K562 (cell line): ENCODE measurements at regions not wholly inside any gene's neighbourhood (a gene's known extent, or its start where the extent isn't known, plus 50 kb on each side); places are given as distances from the start of the nearest gene placed in this dataset.

Source experiments
- ATAC-seq: fragments of 200-7000 bp; cut with Tn5 transposase; 3 replicates; pipeline ENCODE4 v1.9.1; 2020; ENCODE audit warnings: moderate library complexity
- BruUV-seq: library from RNA; stranded (reverse); fragments of 400-500 nt; replicated peaks from 2 replicates; lab custom pipeline; 2021; lab: Mats Ljungman, UMichigan
- CTCF ChIA-PET: fragments of 300-600 bp; formaldehyde crosslinking; extraction: SDS; loops from one replicate; lab custom pipeline; 2021; ENCODE audit warnings: low intra/inter-chr PET ratio; lab: Yijun Ruan, JAX
- POLR2A ChIA-PET: fragments of 300-600, 350-650 bp; sonication (Branson Sonifier 250); formaldehyde crosslinking; extraction: SDS; loops from one replicate; lab custom pipeline; 2021; ENCODE audit warnings: antibody characterized with exemption, inconsistent platforms; lab: Yijun Ruan, JAX
- DNase-seq, 4 experiments: peaks; one replicate each; pipeline versions ENCODE4 v3.0.0 to v3.0.0-alpha.2; 2011 to 2018; ENCODE audit warnings: low spot score in 3 of 4, mixed read lengths in 3 of 4; ENCODE audit errors: extremely low read depth in 1 of 4
- FAIRE-seq: peaks from 2 replicates; lab custom pipeline; 2011; peaks lifted over from hg19 to GRCh38; lab: Jason Lieb, UNC
- H2AFZ ChIP-seq: 2 replicates; pipeline ENCODE4 v1.6.0; 2011; ENCODE audit warnings: low read depth, low read length, control low read depth, inconsistent platforms
- H3K27ac ChIP-seq: fragments of 200-600 bp; 3 replicates; pipeline ENCODE4 v1.8.0; 2011; ENCODE audit warnings: low read depth, mild to moderate bottlenecking, control low read depth, inconsistent platforms, low read length, moderate library complexity, mixed read lengths; ENCODE audit errors: extremely low read depth
- H3K27me3 ChIP-seq, 2 experiments: fragments of 300-600 bp in 1 of 2; 2 replicates in 1 of 2; 3 replicates in 1 of 2; pipeline versions ENCODE4 v1.6.0 to v1.8.0; 2011; ENCODE audit warnings: inconsistent platforms in 2 of 2, low read length in 2 of 2, mild to moderate bottlenecking in 1 of 2, mixed read lengths in 1 of 2, moderate library complexity in 1 of 2; ENCODE audit not compliant: control insufficient read depth in 2 of 2, insufficient read depth in 2 of 2
- H3K36me3 ChIP-seq: fragments of 300-600 bp; 3 replicates; pipeline ENCODE4 v1.8.0; 2011; ENCODE audit warnings: mild to moderate bottlenecking, low read length, inconsistent platforms; ENCODE audit not compliant: control insufficient read depth, insufficient read depth
- H3K4me1 ChIP-seq, 2 experiments: fragments of 200-600 bp in 1 of 2; replicated peaks in 1 of 2; 2 replicates in 1 of 2; 3 replicates in 1 of 2; pipeline versions ENCODE4 v1.5.1 to v1.8.0; 2011; ENCODE audit warnings: inconsistent platforms in 2 of 2, low read length in 2 of 2, mild to moderate bottlenecking in 1 of 2, mixed read lengths in 1 of 2, moderate library complexity in 1 of 2; ENCODE audit not compliant: control insufficient read depth in 2 of 2, insufficient read depth in 2 of 2
- H3K4me2 ChIP-seq: 2 replicates; pipeline ENCODE4 v1.6.1; 2011; ENCODE audit warnings: low read length, control low read depth, inconsistent platforms, mixed read lengths; ENCODE audit not compliant: insufficient read depth
- H3K4me3 ChIP-seq: fragments of 200-600 bp; sonication (generic), shearing (Covaris generic); 2 replicates; pipeline ENCODE4 v1.5.1; 2016; ENCODE audit warnings: control low read depth, inconsistent platforms
- H3K79me2 ChIP-seq: fragments of 200-600 bp; 3 replicates; pipeline ENCODE4 v1.8.0; 2011; ENCODE audit warnings: low read length, inconsistent platforms; ENCODE audit not compliant: control insufficient read depth, insufficient read depth
- H3K9ac ChIP-seq, 2 experiments: 2 replicates each; pipeline versions ENCODE4 v1.6.0 to v1.6.1; 2011; ENCODE audit warnings: low read depth in 2 of 2, low read length in 2 of 2, control low read depth in 1 of 2, inconsistent platforms in 1 of 2, mild to moderate bottlenecking in 1 of 2, mixed read lengths in 1 of 2; ENCODE audit not compliant: insufficient read depth in 1 of 2
- H3K9me1 ChIP-seq: one replicate; pipeline ENCODE4 v1.6.0; 2011; ENCODE audit warnings: inconsistent platforms, mild to moderate bottlenecking, low read length, moderate library complexity; ENCODE audit not compliant: control insufficient read depth, insufficient read depth
- H3K9me3 ChIP-seq: replicated peaks from 2 replicates; pipeline ENCODE4 v1.5.1; 2011; ENCODE audit warnings: low read depth, low read length, inconsistent platforms; ENCODE audit not compliant: control insufficient read depth, insufficient read depth
- H4K20me1 ChIP-seq: replicated peaks from 2 replicates; pipeline ENCODE4 v1.6.1; 2011; ENCODE audit warnings: low read length, inconsistent platforms, mixed read lengths; ENCODE audit not compliant: control insufficient read depth, insufficient read depth
- CBX1 ChIP-seq: sonication (generic); IDR thresholded peaks from 2 replicates; pipeline ENCODE4 v1.6.1; 2016; ENCODE audit warnings: antibody characterized with exemption, low read depth, mild to moderate bottlenecking
- EHMT2 ChIP-seq: fragments of 450-650 bp; IDR thresholded peaks from 2 replicates; pipeline ENCODE4 v1.6.1; 2018; ENCODE audit warnings: antibody characterized with exemption
- FOXA3 ChIP-seq, 2 experiments: fragments of 450-650 bp in 1 of 2; sonication (generic) in 1 of 2; formaldehyde crosslinking; IDR thresholded peaks in 1 of 2; conservative IDR thresholded peaks in 1 of 2; 2 replicates each; pipeline versions ENCODE4 v1.4.0 to v1.8.0; 2020 to 2022; ENCODE audit warnings: mild to moderate bottlenecking in 2 of 2, missing genetic modification reagents in 1 of 2
- NONO ChIP-seq, 2 experiments: fragments of 200-400 bp in 1 of 2; fragments of 450-650 bp in 1 of 2; formaldehyde crosslinking in 1 of 2; IDR thresholded peaks; 2 replicates each; pipeline ENCODE4 v1.6.1; 2017; ENCODE audit warnings: low read depth in 2 of 2, mild to moderate bottlenecking in 2 of 2, moderate library complexity in 2 of 2, low read length in 1 of 2
- PTTG1 ChIP-seq: fragments of 450-650 bp; IDR thresholded peaks from 2 replicates; pipeline ENCODE4 v1.6.1; 2016; ENCODE audit warnings: low read depth, mild to moderate bottlenecking, missing genetic modification characterization, missing compliant biosample characterization
- ZNF197 ChIP-seq: fragments of 200-800 bp; sonication (Bioruptor generic); IDR thresholded peaks from 2 replicates; pipeline ENCODE4 v1.6.1; 2016; ENCODE audit warnings: low read depth, missing genetic modification characterization, missing compliant biosample characterization
- WGBS: fragments of 100-300 bp; shearing (Covaris generic); methylation state at CpG from one replicate; pipeline ENCODE4 v1.1.6; 2016; ENCODE audit warnings: low coverage, mixed read lengths; ENCODE audit not compliant: insufficient coverage; ENCODE audit errors: missing lambda C conversion rate; 5-methylcytosine and 5-hydroxymethylcytosine counted together
- in situ Hi-C: fragments of 300-500 bp; cut with MboI; formaldehyde crosslinking; loops from 4 replicates; pipeline ENCODE4 v1.15.0; 2018; ENCODE audit warnings: inconsistent platforms, mixed read lengths
- intact Hi-C: fragments of 100-400 bp; cut with micrococcal nuclease; formaldehyde crosslinking; loops from 2 replicates; pipeline ENCODE4 v1.14.2; 2022
- TF ChIP-seq, protein P1 (sequence below): fragments of 250-450 bp; sonication (Bioruptor Pico); IDR thresholded peaks from 2 replicates; pipeline ENCODE4 v1.5.0; 2020; ENCODE audit warnings: mild to moderate bottlenecking

DNA sequence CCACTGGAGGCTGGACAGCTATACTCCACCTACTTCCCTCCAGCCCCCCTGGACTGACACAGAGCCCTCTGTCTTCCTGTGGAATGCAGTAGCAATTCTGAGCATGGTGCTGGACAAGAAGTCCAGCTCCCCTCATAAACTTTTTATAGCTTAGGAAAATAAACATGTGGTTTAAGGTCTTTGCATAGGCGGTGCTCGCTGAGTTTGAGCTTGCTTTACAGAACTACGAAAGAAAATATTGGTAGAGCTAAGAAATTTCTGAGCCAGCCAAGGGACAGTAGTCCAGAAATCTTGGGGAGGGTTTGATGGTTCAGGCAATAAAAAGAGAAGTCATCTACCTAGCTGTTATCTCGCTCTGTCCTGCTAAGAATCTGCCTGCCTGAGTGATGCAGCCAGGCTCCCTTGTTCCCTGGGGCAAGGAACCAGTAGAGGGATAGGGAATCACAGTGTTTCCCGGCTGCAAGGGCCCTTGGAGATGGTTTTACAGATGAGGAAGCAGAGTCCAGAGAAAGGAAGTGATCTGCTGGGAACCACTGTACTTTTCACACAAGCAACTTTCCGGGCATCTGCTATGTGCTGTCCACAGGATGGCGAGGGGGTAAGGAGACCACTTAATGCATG is 343.4 kb downstream of the CDC5L start:
- Histone ChIP-seq H3K4me1 (peaks cover 0 to 5% of the 10 kb centered on the region in 2 experiments; a peak in 2 of 5 replicates), H3K9me3 (no peaks in the 10 kb centered on the region), H3K79me2 (no peaks in the 10 kb centered on the region), H3K4me2 (no peak overlapping the region), H3K27me3 (peaks cover 22 to 56% of the 10 kb centered on the region in 2 experiments), H3K36me3 (no peaks in the 10 kb centered on the region), H3K9me1 (no peaks in the 10 kb centered on the region), H3K9ac (no peak overlapping the region), H4K20me1 (peaks cover 7% of the 10 kb centered on the region; the same call in 1 of the 2 replicates), H2AFZ (no peak overlapping the region), H3K27ac (no peak overlapping the region), H3K4me3 (no peak overlapping the region)
- ATAC-seq: no peak
- TF ChIP-seq ZNF197: no peak
- no peak for TF ChIP-seq EHMT2
- no peak for TF ChIP-seq CBX1
- TF ChIP-seq NONO (IDR thresholded peaks at IDR 0.05; ENCODE audit: low read depth in 2 of 2, low read length in 1 of 2): no peak
- TF ChIP-seq PTTG1: no peak
- TF ChIP-seq, protein P1, sequence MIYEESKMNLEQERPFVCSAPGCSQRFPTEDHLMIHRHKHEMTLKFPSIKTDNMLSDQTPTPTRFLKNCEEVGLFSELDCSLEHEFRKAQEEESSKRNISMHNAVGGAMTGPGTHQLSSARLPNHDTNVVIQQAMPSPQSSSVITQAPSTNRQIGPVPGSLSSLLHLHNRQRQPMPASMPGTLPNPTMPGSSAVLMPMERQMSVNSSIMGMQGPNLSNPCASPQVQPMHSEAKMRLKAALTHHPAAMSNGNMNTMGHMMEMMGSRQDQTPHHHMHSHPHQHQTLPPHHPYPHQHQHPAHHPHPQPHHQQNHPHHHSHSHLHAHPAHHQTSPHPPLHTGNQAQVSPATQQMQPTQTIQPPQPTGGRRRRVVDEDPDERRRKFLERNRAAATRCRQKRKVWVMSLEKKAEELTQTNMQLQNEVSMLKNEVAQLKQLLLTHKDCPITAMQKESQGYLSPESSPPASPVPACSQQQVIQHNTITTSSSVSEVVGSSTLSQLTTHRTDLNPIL (CRISPR knock-in tag): no peak
- TF ChIP-seq FOXA3 (CRISPR knock-in tag; conservative IDR thresholded peaks at IDR 0.05 in 1 of 2, IDR thresholded peaks at IDR 0.05 in 1 of 2): no peak
- ChIA-PET CTCF (no interaction called here), POLR2A (interaction anchor here (1.0 to 1.4 kb wide), 2 partner anchors 10 to 14 kb away, joined by 3 to 4 read pairs; no protein-coding TSS in a partner anchor)
- BruUV-seq: no TSS peak
- FAIRE-seq: no peak
- in situ Hi-C loops (no loop called here), intact Hi-C loops (no loop called here)
- no peak for DNase-seq
- WGBS: 4% methylated on average over 7 of the region's 7 CpGs
